ENCODE measurements at regions not wholly inside any gene's neighbourhood (a gene's known extent, or its start where the extent isn't known, plus 50 kb on each side); places are given as distances from the start of the nearest gene placed in this dataset.

GRCh38 chr5:97636766-97637165 is 453.7 kb upstream of the RIOK2 start:
- TF ChIP-seq, protein P1, sequence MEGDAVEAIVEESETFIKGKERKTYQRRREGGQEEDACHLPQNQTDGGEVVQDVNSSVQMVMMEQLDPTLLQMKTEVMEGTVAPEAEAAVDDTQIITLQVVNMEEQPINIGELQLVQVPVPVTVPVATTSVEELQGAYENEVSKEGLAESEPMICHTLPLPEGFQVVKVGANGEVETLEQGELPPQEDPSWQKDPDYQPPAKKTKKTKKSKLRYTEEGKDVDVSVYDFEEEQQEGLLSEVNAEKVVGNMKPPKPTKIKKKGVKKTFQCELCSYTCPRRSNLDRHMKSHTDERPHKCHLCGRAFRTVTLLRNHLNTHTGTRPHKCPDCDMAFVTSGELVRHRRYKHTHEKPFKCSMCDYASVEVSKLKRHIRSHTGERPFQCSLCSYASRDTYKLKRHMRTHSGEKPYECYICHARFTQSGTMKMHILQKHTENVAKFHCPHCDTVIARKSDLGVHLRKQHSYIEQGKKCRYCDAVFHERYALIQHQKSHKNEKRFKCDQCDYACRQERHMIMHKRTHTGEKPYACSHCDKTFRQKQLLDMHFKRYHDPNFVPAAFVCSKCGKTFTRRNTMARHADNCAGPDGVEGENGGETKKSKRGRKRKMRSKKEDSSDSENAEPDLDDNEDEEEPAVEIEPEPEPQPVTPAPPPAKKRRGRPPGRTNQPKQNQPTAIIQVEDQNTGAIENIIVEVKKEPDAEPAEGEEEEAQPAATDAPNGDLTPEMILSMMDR (IDR thresholded peaks at IDR 0.05; ENCODE audit: extremely low read depth, insufficient read depth, missing control alignments) = no peak
- DNase-seq (ENCODE audit: low spot score) = no peak
- in situ Hi-C loops (cut with MboI; ENCODE audit: low pct_unique_long_range_greater_than_20kb, low sequenced_read_pairs, unreplicated experiment) = no loop called here

DNA sequence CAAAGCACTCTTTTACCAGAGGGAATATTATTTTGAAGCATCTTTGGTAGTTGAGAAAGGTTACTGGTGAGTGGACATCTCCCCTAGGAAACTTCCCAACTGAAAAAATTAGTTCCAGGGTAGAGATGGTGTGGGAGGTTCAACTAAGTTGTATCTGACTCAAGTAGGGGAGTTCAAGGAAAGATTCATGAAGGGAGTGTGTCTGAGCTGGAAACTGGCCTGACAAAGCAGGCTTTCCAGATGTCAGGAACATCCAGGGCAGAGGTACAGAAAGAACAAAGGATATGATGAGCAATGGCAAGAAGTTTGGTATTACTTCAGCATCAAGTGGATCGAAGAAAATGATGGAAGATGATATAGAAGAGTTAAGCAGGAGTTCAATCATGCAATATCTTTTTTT is 458.0 kb upstream of the RIOK2 start:
- in situ Hi-C loops (cut with MboI; ENCODE audit: low pct_unique_long_range_greater_than_20kb, low sequenced_read_pairs, unreplicated experiment) = no loop called here
- TF ChIP-seq, protein P1 (IDR thresholded peaks at IDR 0.05; ENCODE audit: extremely low read depth, insufficient read depth, missing control alignments) = no peak
- no peak for DNase-seq (ENCODE audit: low spot score)

GRCh38 chr5:97644206-97644605 is 461.2 kb upstream of the RIOK2 start:
- no peak for DNase-seq (ENCODE audit: low spot score)
- in situ Hi-C loops (cut with MboI; ENCODE audit: low pct_unique_long_range_greater_than_20kb, low sequenced_read_pairs, unreplicated experiment) = no loop called here
- TF ChIP-seq, protein P1 (IDR thresholded peaks at IDR 0.05; ENCODE audit: extremely low read depth, insufficient read depth, missing control alignments) = no peak

DNA sequence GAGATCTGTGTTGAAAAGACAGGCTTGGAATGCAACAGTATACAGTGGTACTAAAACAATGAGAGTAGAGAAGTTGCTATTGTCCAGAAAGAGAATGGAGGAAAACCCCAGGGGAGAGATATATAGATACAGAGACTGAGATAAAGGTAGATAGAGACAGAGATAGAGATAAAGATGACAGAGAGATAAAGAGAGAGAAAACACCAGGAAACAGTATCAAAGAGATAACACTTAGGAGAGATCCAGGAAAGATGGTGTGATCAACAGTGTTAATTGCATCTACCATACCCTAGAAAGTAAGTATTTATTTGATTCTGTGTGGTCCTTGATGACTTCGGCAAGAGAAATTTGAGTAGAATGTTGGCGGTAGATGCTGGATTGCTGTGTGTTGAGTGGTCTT is 461.8 kb upstream of the RIOK2 start:
- in situ Hi-C loops (cut with MboI; ENCODE audit: low pct_unique_long_range_greater_than_20kb, low sequenced_read_pairs, unreplicated experiment) = no loop called here
- TF ChIP-seq, protein P1 (IDR thresholded peaks at IDR 0.05; ENCODE audit: extremely low read depth, insufficient read depth, missing control alignments) = no peak
- no peak for DNase-seq (ENCODE audit: low spot score)

DNA sequence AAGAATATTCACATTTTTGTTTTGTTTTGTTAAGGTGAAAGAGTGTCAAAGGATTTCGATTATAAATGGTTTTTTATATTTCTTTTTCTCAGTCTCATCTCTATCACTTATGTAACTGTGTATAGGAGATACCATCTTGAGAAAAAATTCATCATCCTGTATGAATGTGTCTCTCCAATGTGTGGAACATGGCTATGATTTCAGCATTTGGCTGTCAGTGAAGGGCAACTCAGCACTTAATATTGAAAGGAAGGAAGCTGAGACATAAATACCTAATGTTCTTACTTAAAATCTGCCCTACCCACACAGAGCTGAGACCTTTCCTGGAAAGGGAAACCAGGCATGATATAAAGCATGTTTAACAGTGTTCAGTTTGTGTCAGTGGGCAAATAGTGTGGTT is 474.2 kb upstream of the RIOK2 start:
- in situ Hi-C loops (cut with MboI; ENCODE audit: low pct_unique_long_range_greater_than_20kb, low sequenced_read_pairs, unreplicated experiment) = no loop called here
- TF ChIP-seq, protein P1 (IDR thresholded peaks at IDR 0.05; ENCODE audit: extremely low read depth, insufficient read depth, missing control alignments) = no peak
- no peak for DNase-seq (ENCODE audit: low spot score)

- no peak for DNase-seq (ENCODE audit: low spot score)
- in situ Hi-C loops (cut with MboI; ENCODE audit: low pct_unique_long_range_greater_than_20kb, low sequenced_read_pairs, unreplicated experiment) = no loop called here
- TF ChIP-seq, protein P1 (IDR thresholded peaks at IDR 0.05; ENCODE audit: extremely low read depth, insufficient read depth, missing control alignments) = no peak
Measured at GRCh38 chr5:97658116-97658900, 475.3 kb upstream of the RIOK2 start.

All from GM13977 (cell line).